ENCODE measurements at regions not wholly inside any gene's neighbourhood (a gene's known extent, or its start where the extent isn't known, plus 50 kb on each side); places are given as distances from the start of the nearest gene placed in this dataset.

- TF ChIP-seq CTCF (IDR thresholded peaks at IDR 0.05) = no peak
- TF ChIP-seq POLR2A (IDR thresholded peaks at IDR 0.05) = no peak
These were observed 277.6 kb downstream of the PSAT1 start for GRCh38 chr9:78574354-78575045.

Data from uterus (tissue), 2 donors.